Activated CD8-positive, alpha-beta memory T cell treated with anti-CD3 and anti-CD28 coated beads, Interleukin-2, amount 50 U/mL, for 48 hours (primary cell): ENCODE measurements at regions not wholly inside any gene's neighbourhood (a gene's known extent, or its start where the extent isn't known, plus 50 kb on each side); places are given as distances from the start of the nearest gene placed in this dataset.

ENCODE experiments used
- DNase-seq: peaks from one replicate; pipeline ENCODE4 v3.0.0-alpha.2; 2020

DNA sequence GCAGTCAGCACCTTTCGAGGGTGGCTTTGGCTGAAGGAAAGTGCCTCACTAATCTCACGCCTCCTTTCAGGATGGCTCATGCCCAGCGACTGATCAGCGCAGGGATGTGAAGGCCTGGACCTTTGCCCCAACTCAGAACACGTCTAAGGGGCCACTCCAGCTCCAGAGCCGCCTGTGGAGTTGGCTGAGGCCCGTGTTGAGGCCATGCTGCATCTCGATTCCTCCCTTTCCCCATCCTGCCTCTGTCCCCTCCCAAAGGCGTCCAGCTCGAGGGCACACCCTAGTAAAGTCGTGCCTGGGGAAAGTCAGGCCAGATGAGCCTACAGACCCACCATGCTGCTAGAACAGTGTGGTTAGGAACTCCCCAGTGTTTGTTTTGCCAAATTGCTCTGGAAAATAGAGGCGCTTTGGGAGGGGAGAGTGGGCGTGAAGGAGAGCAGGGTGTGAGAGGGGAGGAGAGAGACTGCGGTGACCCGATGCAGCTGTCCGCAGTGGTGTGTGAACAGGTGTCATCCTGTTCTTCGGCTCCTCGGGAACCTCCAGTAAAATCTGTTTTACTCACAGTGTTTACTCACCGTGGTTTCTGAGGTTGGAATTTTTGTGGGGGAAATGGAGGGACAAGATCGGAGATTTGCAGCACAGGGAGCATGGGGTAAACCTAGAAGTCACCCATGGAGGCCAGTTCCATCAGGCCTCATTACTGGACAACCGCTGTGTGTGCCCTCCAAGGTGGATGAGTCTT is 85.0 kb upstream of the PMEPA1 start:
- DNase-seq, result no peak

DNA sequence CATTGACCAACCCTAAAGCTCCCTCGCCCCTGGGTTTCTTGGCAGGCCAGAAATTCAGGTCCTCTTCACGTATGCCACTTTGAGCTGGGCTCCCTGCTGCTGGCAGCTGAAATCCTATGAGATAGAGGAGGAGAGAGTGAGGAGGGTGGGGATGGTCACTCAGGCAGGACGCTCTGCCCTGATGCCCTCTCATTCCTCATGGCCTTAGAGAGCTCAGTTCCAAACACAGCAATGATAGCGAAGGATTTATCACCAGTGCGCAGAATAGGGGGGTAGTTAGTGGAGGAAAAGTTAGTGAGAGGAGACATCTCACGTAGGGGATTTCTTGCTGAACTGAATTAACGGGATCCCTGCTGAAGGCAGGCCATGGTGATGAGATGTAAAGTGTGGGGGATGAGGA is 84.2 kb upstream of the PMEPA1 start:
- no peak for DNase-seq

DNA sequence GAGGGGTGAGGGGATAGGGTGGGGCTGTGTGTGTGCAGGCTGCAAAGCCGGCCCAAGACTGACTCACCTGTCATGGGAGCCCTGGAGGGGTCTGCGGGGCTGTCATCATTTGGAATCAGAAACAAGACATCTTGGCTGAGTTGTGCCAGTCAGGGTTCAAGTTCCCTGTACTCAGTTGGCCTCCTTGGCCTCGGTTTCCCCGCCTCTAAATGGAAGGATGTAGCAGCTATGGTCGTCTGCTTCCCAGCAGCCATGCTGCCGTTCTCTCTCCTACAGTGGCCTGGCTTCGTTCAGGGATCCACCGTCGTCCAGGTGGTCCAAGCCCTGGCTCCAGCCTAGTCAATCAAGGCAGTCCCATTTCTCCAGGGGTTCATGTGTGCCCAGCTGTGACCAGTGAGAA is 83.6 kb upstream of the PMEPA1 start:
- DNase-seq, result no peak

DNA sequence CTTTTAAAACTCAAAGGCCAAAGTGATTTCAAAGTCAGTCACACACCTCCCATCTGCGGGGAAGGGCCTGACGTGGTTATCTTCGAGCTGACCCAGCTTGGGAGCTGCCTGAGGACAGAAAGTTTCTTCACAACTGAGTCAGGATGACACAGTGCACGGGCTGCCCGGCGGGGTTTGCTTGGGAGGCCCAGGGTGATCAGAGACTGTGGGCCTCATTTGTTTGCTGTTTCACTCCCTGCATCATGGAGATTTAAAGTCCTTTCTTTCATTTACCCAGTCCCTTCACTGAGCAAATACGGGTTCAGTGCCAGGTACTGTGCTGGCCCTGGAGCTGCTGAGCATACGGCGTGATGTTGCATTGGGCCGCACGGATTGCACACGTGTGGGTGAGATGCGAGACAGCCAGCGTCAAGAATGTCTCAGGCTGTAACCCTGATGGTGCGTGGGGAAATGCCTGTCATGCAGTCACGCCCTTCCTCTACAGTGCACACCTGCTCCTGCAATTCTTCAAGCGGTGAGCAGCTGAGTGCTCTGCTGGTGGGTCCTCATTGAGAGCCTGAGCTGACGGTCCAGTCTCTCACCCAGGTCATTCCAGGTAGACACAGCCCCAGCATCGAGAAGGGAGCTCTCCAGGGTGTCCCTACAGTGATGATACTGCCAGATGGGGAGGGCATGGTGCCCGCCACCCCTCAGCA is 82.7 kb upstream of the PMEPA1 start:
- DNase-seq, result no peak

DNA sequence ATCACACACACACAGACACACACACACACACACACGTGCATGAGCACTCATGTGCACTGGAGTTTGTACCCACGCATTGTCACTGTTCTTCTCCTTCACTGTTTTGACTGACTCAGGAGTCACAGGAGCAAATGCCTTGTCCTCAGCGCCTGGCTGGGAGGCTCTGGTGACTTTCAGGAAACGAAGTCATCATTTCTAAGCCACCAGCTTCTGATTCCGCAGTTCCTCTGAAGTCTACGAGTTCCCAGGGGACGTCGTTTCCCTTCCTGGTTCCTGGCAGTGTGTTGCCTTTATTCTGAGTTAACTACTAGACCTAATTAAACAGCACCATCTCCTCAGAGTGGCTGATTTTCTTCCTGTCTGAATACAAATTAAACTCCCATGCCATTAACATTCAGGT is 82.2 kb upstream of the PMEPA1 start:
- DNase-seq, result no peak

DNA sequence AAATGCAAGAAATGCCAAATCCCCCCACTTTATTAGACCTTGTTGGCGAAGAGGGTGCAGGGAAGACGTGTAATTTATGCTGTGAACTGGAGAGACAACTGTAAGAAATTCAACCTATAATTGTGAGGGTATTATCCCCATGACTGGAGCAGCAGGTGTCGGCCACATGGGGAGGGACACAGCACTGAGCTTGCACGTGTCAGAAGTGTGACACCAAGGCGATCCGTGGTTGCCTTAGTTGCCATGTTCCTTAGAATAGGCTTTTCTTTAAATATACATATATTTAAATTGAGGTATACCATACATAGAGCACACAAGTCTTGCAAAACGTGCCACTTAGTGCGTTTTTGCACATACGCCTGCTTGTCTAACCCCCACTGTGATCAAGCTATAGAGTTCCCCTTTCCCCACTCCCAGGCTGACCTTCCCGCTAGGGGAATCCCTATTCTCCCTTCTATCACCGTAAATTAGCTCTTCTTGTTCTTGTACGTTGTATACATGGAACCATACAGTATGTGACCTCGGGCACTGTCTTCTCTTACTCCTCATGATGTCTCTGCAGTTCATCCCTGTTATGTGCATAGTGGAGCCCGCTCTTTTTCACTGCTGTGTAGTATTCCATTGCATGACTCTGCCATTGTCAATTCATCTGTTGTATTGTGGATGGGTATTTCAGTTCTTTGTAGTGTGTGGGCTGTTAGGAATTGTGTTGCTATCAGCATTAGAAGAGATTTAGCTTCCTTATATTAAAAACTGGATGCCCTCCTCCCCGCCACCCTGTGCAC is 81.6 kb upstream of the PMEPA1 start:
- no peak for DNase-seq

DNA sequence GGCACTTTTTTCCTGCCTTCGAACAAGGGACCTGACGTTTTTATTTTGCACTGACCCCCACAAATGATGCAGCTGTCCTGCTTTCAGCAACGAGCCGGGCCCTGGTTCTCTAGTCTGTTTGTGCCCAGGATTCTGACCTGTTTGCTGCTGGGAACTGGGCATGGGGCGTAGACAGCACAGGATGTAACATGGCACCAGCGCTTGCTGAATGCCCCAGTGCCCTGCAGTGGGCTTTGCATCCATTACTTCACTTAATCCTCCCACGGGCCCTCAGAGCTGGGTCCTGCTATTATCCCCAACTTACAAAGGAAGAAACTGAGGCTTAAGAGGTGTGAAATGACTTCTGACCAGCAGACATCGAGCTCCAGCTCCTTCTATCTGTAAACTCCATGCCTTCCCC is 80.4 kb upstream of the PMEPA1 start:
- no peak for DNase-seq

DNA sequence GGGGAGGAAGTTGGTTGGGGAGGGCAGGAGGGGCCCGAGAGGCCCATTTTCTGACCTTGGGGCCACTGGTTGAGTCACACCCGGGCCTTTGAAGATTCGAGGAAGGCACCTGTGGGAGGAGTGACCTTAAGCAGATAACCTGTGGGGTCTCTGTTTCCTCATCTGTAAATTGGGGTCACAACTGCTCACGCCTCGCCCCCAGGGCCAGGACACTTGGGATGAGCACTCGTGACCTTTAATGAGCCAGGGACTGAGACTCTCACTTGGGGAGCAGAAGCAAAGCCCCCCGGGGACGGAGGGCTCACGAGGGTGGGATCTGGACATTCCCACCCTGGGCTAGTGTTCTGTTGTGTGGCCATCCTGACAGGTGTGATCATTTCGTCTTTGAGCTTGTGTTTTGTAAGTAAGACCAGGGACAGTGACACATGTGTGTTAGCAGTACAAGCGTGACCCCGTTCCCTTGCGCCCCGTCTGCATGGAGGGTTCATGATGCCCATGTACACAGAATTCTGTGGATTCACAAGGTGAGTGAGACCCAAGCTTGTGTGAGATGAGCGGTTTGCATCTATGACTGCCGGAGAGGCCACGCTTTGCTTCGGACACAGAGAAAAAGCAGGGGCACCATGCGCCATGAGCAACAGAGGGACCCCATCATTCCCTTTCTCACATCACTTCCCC is 79.3 kb upstream of the PMEPA1 start:
- no peak for DNase-seq

DNA sequence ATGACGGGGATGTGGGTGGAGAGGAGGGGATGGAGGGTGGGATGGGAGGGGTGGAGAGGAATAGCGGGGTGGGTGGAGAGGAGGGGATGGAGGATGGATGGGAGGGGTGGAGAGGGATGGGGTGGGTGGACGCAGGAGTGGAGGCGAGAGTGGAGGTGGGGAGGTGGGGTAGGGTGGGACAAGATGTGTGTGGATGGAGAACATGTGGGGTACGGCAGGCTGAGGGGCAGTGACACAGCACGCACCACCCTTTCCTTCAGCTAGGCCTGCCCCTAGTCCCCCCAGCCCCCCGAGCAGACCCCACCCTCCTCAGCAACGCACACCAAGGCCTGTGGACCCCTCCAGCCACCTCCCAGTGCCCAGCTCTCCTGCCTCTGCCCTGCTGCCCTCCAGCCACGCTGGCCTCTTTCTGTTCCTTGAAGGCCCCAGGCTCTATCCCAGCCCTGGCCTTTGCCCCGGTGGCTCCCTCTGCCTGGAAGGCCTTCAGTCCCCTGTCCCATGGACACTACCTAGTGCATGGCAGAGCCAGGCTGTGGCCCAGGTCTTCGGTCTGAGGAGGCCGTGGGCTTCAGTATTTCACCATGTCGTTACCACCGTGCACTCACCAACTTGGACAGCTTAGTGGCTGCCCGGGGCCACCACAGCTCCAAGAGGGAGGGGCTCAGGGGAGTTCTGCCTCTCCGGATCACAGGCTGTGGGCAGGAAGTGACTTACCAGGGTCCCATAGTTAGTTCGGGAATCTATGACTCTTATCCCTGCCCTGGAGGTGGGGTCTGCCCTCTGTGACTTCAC is 78.4 kb upstream of the PMEPA1 start:
- DNase-seq, result no peak

DNA sequence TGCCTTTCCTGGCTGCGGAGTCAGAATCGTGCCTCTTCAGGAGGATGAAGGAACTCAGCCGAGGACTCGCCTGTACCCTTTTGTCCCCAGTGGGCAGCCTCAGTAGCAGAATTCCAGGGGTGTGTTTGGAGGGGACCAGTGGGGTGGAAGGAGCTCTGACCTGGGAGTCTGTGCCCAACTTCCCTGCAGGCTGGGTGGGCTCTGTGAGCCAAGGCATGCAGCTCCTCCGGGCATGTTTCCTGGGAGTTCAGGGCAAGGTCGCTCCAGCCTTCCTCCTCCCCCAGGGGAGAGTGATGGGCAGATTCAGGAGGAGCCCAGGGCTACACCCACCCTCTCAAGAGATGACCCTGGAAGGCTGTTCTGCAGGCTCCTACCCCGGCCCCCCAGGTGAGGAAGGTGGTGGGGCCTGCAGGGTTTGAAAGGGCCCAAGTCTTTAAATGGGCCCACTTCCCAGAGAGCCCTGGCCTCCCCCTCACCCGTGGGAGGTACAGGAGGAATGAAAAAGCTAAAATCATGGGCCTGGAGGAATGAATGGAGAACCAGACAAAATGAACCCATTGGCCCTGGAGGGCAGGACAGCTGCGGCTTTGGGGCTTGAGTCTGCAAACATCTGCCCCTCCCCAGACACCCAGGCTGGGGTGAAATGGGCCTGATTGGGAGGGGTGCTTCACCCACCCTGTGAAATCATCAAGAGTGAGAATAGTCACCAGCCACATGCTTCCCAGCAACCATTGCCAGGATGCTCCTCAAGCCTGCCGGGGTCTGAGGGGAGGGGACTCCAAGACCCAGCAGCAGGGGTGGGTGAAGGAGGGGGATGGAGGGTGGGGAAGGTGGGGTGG is 77.6 kb upstream of the PMEPA1 start:
- peak; percentile 28 for DNase-seq

DNA sequence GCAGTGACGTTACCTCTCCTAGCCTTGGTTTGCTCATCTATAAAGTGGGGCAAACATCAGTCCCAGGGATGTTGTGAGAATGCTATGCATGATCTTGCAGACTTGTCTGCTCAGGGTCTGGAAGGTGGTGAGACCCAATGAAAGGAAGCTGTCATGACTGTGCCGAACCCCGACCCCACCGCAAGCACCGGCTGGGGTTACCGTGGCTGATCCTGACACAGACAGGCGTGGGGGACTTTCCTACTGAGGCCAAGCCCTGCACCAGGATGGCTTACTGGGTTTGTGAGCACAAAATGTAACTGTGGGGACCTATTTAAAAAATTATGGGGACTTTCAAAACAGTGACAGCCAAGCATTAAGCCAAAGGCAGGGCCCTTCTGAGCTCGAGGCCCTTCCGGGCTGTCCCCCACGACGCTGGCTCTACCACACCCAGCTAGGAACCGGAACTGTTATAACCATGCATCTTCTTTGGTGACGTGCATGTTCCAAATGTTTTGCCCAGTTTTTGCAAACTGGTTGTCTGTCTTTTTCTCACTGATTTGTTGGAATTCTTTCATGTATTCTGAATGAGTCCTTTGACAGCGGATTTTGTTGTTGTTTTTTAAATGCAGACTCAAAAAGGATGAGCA is 76.6 kb upstream of the PMEPA1 start:
- no peak for DNase-seq

DNA sequence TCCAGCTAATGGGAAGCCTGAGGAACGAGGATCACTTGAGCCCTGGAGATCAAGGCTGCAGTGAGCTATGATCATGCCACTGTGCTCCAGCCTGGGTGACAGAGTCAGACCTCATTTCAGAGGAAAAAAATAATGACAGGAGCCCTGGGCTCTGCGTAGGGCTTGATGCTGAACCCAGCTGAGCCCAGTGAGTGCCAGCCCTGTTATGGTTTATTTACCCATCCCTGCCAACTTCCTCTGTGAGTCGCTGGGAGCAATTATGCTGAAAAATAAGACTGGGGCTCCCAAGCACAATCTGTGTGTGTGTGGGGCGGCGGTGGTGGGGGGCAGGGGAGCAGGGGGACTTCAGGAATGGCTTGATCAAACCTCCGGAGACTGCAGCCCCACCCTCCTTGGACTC is 75.9 kb upstream of the PMEPA1 start:
- no peak for DNase-seq

DNA sequence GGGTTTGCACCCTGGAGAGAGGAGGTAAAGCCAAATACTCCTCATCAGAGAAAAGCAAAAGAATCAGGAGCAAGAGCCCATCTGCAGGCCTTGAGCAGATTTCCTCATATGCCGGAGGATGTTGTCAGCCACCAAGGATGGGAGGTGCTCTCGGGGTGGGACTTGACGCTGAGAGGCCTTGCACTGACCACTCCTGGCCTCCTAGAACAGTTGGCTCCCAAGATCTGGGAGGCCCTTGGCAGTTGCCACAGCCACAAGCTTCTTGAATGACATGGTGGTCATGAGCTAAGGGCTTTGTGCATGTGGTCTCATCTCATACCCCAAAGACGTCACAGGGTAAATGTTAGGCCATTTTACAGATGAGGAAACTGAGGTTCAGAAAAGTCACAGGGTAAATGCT is 75.2 kb upstream of the PMEPA1 start:
- DNase-seq, result no peak

DNA sequence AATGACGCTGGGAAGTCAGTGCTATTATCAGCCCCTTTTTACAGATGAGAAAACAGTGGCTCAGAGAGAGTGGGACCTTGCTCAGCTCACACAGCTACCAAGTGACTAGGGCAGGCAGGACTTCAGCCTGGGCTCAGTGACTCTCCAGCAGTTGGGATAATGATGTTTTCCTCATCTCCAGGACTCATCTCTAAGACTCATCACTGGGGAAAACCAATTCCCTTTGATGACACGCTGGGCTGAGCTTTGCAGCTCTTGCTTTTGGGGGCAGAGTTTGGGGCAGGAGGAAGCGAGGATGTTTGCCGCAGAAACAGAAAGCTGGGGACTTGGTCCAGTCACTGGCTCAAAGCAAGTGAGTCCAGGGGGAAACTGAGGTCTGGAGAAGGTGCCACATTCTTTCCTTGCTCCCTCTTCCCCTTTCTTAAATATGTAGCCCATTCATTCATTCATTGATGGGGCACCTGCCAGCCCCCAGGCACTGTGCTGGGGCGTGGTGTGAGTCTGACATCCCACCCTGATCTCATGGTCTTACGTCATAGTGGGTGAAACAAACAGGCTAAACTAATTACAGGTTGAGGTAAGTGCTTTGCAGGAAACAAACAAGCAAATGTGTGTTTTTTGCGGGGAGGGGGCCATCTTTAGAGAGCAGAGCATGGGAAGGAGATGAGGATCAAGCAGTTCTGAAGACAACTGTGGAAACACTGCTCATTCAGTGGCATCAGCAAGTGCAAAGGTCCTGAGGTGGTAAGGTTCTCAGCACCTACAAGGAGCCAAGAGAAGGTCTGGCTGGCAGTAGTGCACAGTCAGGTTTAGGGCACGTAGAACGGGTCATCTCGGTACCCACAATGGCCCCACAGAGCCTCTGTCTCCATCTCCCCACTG is 74.4 kb upstream of the PMEPA1 start:
- no peak for DNase-seq

DNA sequence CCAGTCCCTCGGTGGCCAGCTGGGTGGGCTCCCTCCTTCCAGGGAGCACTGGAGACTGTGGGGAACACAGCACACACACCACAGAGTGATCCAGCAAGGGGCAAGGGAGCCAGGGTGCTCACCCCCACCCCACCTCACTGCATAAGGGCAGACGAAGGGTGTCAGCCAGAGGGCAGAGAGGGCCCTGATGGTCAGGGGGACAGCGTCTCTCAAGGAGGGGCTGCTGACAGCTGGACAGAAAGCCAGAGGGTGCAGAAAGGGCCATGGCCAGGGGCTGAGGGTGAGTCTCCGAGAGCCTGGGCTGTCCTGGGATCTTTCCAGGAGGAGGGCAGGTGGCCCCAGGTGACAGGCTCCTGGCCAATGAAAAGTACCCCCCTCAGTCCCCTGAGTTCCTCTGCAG is 73.4 kb upstream of the PMEPA1 start:
- no peak for DNase-seq

DNA sequence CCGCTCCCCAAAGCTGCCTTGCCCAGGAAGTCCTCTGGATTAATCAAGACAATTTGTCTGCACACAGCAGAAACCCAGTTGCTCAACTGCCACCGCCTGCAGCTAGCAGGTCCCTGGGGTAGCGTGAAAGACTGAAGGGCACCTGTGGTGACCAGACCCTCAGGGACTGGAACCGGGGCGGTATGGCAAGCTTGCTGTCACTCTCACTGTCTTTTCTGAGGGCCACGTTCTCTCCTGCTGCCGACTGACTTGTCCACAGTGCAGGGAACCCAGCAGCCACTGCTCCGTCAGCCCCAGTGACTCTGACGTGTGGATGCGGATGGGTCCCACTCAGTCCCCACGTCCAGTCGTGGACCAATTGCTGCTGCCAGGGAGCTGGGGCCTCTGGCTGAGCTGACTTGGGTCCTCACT is 72.8 kb upstream of the PMEPA1 start:
- no peak for DNase-seq

DNA sequence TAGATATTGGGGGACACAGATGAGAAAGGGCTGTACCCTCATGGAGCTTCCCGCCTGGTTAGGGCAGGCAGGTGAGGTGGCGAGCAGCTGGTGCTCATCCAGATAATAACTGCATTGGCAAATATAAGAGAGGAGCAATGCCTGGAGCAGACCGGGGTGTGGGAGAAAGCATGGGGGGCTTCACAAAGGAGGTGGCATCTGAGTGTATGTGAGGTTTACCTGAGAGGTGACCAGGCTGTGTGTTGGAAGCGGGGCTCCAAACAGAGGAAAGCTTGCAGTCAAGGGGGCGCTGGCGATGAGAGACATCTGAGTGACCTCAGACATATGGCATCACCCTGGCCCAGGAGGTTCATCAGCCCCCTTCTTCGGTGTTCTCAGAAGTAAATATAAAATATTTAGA is 72.1 kb upstream of the PMEPA1 start:
- no peak for DNase-seq

DNA sequence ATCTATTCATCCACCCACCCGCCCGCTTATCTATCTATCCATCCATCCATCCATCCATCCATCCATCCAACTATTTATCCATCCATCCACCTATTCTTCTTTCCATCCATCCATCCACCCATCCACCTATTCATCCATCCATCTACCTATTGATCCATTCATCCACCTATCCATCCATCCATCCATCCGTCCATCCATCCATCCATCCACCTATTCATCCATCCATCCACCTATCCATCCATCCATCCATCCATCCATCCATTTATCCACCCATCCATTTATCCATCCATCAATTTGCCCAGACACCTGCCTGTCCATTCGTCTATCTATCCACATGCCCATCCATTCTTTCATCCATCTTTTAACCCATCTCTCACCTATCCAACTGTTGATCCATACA is 71.1 kb upstream of the PMEPA1 start:
- DNase-seq, result no peak

DNA sequence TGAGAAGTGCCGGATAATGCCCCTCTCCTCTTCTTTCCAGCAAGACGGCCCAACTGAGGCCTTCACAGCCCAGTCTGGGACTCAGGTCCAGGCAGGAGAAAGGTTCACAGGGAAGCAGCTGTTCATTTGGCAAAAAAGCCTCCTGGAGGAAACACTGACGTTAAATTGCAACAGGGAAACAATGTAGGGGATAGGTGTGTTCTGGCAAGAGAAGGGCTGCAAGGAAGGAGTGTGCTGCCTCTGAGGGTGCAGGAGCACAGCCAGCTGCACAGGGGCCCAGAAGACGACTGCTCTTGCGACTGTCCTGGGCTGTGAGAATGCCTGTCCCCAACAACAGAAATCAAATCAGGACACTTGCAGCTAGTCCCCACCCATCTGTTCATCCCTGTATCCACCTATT is 70.6 kb upstream of the PMEPA1 start:
- no peak for DNase-seq

DNA sequence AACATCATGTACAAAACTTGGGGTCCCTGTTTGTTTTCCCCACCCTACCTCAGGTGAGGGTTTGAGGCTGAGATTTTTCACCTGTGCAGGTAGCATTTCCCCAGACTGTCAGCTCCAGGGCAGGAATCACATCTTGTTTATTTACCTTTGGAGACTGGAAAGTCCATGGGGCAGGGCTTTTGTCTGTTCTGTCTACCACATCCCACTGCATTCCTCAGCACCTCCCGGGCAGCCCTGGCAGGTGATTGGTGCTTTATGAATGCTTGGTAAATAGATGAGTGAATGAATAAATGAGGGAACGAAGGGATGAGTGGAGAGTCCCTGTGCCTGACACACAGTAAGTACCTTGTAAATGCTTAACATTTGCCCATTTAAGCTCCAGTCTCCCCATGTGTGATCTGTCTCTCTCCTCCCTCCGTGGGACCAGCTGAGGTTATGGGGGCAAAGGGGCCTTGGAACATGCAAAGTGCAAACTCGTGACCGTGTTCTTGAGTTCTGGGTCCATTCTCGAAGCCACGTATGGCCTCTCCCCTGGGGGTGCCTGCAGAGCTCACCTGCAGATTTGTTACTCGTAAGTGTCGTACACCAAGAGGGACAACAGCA is 69.7 kb upstream of the PMEPA1 start:
- DNase-seq, result no peak
